ENCODE measurements at regions not wholly inside any gene's neighbourhood (a gene's known extent, or its start where the extent isn't known, plus 50 kb on each side); places are given as distances from the start of the nearest gene placed in this dataset.

DNA sequence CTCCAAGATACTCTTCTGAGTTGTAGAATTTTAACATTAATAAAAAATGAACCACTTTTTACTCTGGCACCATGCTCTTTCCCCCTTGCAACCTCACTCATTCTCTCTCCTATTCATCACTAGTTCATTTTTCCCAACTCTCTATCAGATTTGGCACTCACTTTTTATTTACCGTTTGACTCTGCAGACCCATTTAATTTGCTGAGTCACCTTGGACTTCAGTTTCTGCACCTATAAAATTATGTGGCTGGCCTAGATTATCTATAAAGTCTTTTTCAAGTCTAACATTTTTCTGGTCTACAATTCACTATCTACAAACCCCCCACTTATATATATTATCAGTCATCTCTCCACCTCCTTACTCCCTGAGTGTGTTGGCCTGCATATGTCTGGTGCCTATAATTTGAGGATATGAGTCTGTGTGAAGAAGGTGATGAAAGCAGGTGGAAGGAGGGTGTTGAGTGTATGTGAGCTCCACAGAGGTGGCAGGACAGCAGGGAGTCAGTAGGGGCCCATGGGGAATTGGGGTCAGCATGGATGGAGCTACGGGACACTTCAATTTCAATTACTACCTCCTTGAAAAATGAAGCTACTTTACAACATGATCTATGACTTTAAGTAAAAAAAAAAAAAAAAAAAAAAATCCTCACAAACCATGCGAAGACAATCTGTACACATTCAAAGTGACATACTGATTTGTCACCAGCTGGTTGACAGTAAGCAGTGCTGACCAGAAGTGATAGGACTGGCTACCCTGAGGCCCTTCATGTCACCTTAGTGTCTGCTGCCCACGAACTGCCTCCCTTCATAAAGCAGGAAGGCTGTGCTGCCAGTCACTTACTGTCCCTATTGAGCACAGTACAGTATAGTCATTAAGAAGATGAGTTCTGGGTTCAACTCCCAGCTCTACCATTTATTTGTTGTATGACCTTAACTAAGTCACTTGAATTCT lies 334.2 kb upstream of the IL12A start:
- TF ChIP-seq ZC3H10 (CRISPR knock-in tag; IDR thresholded peaks at IDR 0.05): no peak
- TF ChIP-seq, protein P1, sequence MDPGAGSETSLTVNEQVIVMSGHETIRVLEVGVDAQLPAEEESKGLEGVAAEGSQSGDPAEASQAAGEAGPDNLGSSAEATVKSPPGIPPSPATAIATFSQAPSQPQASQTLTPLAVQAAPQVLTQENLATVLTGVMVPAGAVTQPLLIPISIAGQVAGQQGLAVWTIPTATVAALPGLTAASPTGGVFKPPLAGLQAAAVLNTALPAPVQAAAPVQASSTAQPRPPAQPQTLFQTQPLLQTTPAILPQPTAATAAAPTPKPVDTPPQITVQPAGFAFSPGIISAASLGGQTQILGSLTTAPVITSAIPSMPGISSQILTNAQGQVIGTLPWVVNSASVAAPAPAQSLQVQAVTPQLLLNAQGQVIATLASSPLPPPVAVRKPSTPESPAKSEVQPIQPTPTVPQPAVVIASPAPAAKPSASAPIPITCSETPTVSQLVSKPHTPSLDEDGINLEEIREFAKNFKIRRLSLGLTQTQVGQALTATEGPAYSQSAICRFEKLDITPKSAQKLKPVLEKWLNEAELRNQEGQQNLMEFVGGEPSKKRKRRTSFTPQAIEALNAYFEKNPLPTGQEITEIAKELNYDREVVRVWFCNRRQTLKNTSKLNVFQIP (CRISPR knock-in tag; IDR thresholded peaks at IDR 0.05; ENCODE audit: borderline replicate concordance, low read depth): no peak
- TF ChIP-seq CSDC2 (CRISPR knock-in tag; IDR thresholded peaks at IDR 0.05): no peak
- ATAC-seq: no peak

DNA sequence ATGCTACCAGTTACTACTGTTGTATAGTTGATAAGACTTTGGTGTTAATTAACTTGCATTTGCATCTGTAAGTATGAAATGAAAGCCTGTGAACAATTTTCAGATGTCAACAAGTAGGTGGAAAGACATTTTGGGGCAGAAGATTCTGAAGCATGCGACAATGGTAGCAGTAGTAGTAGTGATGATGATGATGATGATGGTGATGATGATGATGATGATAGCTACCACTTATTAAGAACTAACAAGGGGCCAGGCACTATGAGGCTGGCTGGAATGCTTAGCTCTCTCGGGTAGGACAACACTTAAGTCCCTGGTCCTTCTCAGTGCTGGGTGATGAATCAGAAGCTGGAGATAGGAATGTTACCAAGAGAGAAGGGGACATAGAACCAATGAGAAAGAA lies 333.4 kb upstream of the IL12A start:
- no peak for ATAC-seq
- TF ChIP-seq, protein P2, sequence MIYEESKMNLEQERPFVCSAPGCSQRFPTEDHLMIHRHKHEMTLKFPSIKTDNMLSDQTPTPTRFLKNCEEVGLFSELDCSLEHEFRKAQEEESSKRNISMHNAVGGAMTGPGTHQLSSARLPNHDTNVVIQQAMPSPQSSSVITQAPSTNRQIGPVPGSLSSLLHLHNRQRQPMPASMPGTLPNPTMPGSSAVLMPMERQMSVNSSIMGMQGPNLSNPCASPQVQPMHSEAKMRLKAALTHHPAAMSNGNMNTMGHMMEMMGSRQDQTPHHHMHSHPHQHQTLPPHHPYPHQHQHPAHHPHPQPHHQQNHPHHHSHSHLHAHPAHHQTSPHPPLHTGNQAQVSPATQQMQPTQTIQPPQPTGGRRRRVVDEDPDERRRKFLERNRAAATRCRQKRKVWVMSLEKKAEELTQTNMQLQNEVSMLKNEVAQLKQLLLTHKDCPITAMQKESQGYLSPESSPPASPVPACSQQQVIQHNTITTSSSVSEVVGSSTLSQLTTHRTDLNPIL (CRISPR knock-in tag; IDR thresholded peaks at IDR 0.05; ENCODE audit: low read depth): no peak
- no peak for TF ChIP-seq TOX (CRISPR knock-in tag; IDR thresholded peaks at IDR 0.05; ENCODE audit: borderline replicate concordance)
- no peak for TF ChIP-seq ESRRG (CRISPR knock-in tag; IDR thresholded peaks at IDR 0.05)
- TF ChIP-seq ISL1 (CRISPR knock-in tag; IDR thresholded peaks at IDR 0.05): no peak
- TF ChIP-seq SNAI2 (CRISPR knock-in tag; IDR thresholded peaks at IDR 0.05): no peak
- TF ChIP-seq TCF4 (CRISPR knock-in tag; IDR thresholded peaks at IDR 0.05; ENCODE audit: borderline replicate concordance): no peak
- TF ChIP-seq, protein P3, sequence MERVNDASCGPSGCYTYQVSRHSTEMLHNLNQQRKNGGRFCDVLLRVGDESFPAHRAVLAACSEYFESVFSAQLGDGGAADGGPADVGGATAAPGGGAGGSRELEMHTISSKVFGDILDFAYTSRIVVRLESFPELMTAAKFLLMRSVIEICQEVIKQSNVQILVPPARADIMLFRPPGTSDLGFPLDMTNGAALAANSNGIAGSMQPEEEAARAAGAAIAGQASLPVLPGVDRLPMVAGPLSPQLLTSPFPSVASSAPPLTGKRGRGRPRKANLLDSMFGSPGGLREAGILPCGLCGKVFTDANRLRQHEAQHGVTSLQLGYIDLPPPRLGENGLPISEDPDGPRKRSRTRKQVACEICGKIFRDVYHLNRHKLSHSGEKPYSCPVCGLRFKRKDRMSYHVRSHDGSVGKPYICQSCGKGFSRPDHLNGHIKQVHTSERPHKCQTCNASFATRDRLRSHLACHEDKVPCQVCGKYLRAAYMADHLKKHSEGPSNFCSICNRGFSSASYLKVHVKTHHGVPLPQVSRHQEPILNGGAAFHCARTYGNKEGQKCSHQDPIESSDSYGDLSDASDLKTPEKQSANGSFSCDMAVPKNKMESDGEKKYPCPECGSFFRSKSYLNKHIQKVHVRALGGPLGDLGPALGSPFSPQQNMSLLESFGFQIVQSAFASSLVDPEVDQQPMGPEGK (CRISPR knock-in tag; IDR thresholded peaks at IDR 0.05; ENCODE audit: borderline replicate concordance): no peak
- TF ChIP-seq, protein P4, sequence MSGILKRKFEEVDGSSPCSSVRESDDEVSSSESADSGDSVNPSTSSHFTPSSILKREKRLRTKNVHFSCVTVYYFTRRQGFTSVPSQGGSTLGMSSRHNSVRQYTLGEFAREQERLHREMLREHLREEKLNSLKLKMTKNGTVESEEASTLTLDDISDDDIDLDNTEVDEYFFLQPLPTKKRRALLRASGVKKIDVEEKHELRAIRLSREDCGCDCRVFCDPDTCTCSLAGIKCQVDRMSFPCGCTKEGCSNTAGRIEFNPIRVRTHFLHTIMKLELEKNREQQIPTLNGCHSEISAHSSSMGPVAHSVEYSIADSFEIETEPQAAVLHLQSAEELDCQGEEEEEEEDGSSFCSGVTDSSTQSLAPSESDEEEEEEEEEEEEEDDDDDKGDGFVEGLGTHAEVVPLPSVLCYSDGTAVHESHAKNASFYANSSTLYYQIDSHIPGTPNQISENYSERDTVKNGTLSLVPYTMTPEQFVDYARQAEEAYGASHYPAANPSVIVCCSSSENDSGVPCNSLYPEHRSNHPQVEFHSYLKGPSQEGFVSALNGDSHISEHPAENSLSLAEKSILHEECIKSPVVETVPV (CRISPR knock-in tag; IDR thresholded peaks at IDR 0.05): no peak
- no peak for TF ChIP-seq ZFP30 (CRISPR knock-in tag; IDR thresholded peaks at IDR 0.05)

DNA sequence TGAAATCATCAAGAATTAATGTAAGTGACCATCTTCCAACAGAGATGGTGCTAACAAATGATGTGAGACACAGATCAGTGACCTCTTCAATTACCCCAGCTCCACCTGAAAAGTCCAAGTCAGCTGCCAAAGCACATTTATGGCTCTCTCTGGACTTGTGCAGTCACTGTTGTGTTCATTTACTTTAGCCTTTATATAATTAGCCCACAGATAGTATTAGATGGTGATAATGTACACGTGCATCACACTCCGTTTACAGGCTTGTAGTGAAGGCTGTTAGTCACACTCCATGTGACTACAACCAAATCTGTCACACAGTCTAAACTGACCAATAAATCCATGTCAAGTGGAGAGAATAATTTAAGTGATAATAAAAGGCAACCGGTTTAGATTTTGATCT lies 331.5 kb upstream of the IL12A start:
- no peak for ATAC-seq
- TF ChIP-seq ZNF565 (CRISPR knock-in tag; conservative IDR thresholded peaks at IDR 0.05; ENCODE audit: low read depth) (no peak), ESRRG (CRISPR knock-in tag; IDR thresholded peaks at IDR 0.05) (no peak), ISL1 (CRISPR knock-in tag; IDR thresholded peaks at IDR 0.05) (no peak), BACH2 (CRISPR knock-in tag; IDR thresholded peaks at IDR 0.05; ENCODE audit: borderline replicate concordance) (no peak), GLIS3 (CRISPR knock-in tag; IDR thresholded peaks at IDR 0.05) (no peak), TOX (CRISPR knock-in tag; IDR thresholded peaks at IDR 0.05; ENCODE audit: borderline replicate concordance) (no peak), ZNF8 (CRISPR knock-in tag; IDR thresholded peaks at IDR 0.05) (no peak), ZFP30 (CRISPR knock-in tag; IDR thresholded peaks at IDR 0.05) (no peak)
- TF ChIP-seq, protein P2 (CRISPR knock-in tag; IDR thresholded peaks at IDR 0.05; ENCODE audit: low read depth): no peak

DNA sequence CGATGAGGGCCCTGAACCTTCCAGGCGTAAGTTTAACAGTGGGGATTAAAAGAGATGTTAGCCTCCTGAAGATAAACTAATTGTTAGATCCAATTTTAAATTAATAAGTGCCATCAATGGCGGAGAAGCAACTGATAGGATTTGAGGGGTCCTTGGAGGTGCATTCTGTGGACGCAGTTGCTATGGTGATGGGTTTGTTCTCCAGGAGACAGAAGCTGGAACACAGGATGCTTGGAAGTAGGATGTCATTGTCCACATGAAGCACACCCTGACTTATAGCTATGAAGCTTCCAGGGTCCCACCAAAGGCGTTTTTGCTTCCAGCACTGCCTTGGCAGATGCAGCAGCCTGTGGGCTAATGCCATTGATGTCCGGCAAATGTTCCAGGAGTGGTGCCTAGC lies 331.0 kb upstream of the IL12A start:
- no peak for ATAC-seq
- no peak for TF ChIP-seq SNAI2 (CRISPR knock-in tag; IDR thresholded peaks at IDR 0.05)
- TF ChIP-seq, protein P4 (CRISPR knock-in tag; IDR thresholded peaks at IDR 0.05): no peak
- TF ChIP-seq ESRRG (CRISPR knock-in tag; IDR thresholded peaks at IDR 0.05): no peak
- TF ChIP-seq ZFP30 (CRISPR knock-in tag; IDR thresholded peaks at IDR 0.05): no peak
- TF ChIP-seq OSR1 (CRISPR knock-in tag; IDR thresholded peaks at IDR 0.05): no peak
- no peak for TF ChIP-seq GLIS3 (CRISPR knock-in tag; IDR thresholded peaks at IDR 0.05)
- TF ChIP-seq TOX (CRISPR knock-in tag; IDR thresholded peaks at IDR 0.05; ENCODE audit: borderline replicate concordance): no peak
- TF ChIP-seq, protein P3 (CRISPR knock-in tag; IDR thresholded peaks at IDR 0.05; ENCODE audit: borderline replicate concordance): no peak
- TF ChIP-seq, protein P5, sequence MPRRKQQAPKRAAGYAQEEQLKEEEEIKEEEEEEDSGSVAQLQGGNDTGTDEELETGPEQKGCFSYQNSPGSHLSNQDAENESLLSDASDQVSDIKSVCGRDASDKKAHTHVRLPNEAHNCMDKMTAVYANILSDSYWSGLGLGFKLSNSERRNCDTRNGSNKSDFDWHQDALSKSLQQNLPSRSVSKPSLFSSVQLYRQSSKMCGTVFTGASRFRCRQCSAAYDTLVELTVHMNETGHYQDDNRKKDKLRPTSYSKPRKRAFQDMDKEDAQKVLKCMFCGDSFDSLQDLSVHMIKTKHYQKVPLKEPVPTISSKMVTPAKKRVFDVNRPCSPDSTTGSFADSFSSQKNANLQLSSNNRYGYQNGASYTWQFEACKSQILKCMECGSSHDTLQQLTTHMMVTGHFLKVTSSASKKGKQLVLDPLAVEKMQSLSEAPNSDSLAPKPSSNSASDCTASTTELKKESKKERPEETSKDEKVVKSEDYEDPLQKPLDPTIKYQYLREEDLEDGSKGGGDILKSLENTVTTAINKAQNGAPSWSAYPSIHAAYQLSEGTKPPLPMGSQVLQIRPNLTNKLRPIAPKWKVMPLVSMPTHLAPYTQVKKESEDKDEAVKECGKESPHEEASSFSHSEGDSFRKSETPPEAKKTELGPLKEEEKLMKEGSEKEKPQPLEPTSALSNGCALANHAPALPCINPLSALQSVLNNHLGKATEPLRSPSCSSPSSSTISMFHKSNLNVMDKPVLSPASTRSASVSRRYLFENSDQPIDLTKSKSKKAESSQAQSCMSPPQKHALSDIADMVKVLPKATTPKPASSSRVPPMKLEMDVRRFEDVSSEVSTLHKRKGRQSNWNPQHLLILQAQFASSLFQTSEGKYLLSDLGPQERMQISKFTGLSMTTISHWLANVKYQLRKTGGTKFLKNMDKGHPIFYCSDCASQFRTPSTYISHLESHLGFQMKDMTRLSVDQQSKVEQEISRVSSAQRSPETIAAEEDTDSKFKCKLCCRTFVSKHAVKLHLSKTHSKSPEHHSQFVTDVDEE (CRISPR knock-in tag; IDR thresholded peaks at IDR 0.05): no peak
- TF ChIP-seq TCF4 (CRISPR knock-in tag; IDR thresholded peaks at IDR 0.05; ENCODE audit: borderline replicate concordance): no peak
- TF ChIP-seq ARNTL (CRISPR knock-in tag; IDR thresholded peaks at IDR 0.05; ENCODE audit: borderline replicate concordance, low read depth): no peak

Data from SK-N-SH treated with all-trans-retinoic acid at 6 μM for 48 hours (cell line).